BJ (cell line): ENCODE measurements at regions not wholly inside any gene's neighbourhood (a gene's known extent, or its start where the extent isn't known, plus 50 kb on each side); places are given as distances from the start of the nearest gene placed in this dataset.

Source experiments
- CTCF ChIA-PET: fragments of 350-600 bp; formaldehyde crosslinking; extraction: SDS; loops from one replicate; lab custom pipeline; 2021; ENCODE audit warnings: antibody characterized with exemption, inconsistent platforms; lab: Yijun Ruan, JAX
- POLR2A ChIA-PET: fragments of 300-600 bp; sonication (Branson Sonifier 250); formaldehyde crosslinking; extraction: SDS; loops from one replicate; lab custom pipeline; 2021; ENCODE audit warnings: antibody characterized with exemption; lab: Charles Lee
- DNase-seq: peaks from one replicate; pipeline ENCODE4 v3.0.0-alpha.2; 2011; ENCODE audit warnings: low read depth
- H3K27me3 ChIP-seq: 2 replicates; pipeline ENCODE4 v1.6.0; 2011; ENCODE audit warnings: low read length; ENCODE audit not compliant: control insufficient read depth, insufficient read depth
- H3K36me3 ChIP-seq: 2 replicates; pipeline ENCODE4 v1.5.1; 2011; ENCODE audit warnings: low read length; ENCODE audit not compliant: control insufficient read depth, insufficient read depth
- H3K4me3 ChIP-seq: 2 replicates; pipeline ENCODE4 v1.5.1; 2011; ENCODE audit warnings: low read depth, mild to moderate bottlenecking, control low read depth, low read length
- TF ChIP-seq, protein P1 (sequence below): IDR thresholded peaks from 2 replicates; pipeline ENCODE4 v1.5.1; 2011; ENCODE audit warnings: low read depth, mild to moderate bottlenecking, control low read depth, inconsistent platforms, low read length, moderate library complexity; ENCODE audit not compliant: insufficient read depth

- TF ChIP-seq, protein P1, sequence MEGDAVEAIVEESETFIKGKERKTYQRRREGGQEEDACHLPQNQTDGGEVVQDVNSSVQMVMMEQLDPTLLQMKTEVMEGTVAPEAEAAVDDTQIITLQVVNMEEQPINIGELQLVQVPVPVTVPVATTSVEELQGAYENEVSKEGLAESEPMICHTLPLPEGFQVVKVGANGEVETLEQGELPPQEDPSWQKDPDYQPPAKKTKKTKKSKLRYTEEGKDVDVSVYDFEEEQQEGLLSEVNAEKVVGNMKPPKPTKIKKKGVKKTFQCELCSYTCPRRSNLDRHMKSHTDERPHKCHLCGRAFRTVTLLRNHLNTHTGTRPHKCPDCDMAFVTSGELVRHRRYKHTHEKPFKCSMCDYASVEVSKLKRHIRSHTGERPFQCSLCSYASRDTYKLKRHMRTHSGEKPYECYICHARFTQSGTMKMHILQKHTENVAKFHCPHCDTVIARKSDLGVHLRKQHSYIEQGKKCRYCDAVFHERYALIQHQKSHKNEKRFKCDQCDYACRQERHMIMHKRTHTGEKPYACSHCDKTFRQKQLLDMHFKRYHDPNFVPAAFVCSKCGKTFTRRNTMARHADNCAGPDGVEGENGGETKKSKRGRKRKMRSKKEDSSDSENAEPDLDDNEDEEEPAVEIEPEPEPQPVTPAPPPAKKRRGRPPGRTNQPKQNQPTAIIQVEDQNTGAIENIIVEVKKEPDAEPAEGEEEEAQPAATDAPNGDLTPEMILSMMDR: no peak
- CTCF ChIA-PET: no interaction called here
- H3K36me3 ChIP-seq: no peaks in the 10 kb centered on the region
- no peak overlapping the region for H3K4me3 ChIP-seq
- POLR2A ChIA-PET: no interaction called here
- DNase-seq: no peak
- H3K27me3 ChIP-seq: no peaks in the 10 kb centered on the region
Measured at GRCh38 chr20:52589251-52589812, 382.8 kb upstream of the TSHZ2 start.

GRCh38 chr20:52586660-52587059 lies 385.5 kb upstream of the TSHZ2 start:
- no peaks in the 10 kb centered on the region for H3K36me3 ChIP-seq
- no peak for DNase-seq
- no peaks in the 10 kb centered on the region for H3K27me3 ChIP-seq
- TF ChIP-seq, protein P1: no peak
- H3K4me3 ChIP-seq: no peak overlapping the region
- ChIA-PET CTCF (no interaction called here), POLR2A (no interaction called here)

DNA sequence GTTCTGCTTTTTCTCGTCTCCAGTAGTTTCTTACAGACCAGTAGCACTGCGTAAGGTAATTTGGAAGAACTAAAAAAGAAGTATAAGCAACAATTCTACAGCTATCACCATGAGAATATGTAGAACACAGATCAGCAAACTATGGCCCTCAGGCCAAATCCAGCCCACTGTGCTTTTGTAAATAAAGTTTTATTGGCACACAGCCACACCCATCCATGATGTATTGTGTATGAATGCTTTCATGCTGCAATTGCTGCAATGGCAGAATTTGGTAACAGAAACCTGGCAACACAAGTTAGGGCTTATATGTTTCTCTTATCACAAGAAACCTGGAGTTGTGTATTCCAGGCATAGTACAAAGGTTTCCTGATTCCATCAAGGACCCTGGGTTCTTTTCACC lies 386.8 kb upstream of the TSHZ2 start:
- DNase-seq: no peak
- H3K36me3 ChIP-seq: no peaks in the 10 kb centered on the region
- POLR2A ChIA-PET: no interaction called here
- H3K27me3 ChIP-seq: no peaks in the 10 kb centered on the region
- CTCF ChIA-PET: no interaction called here
- no peak overlapping the region for H3K4me3 ChIP-seq
- TF ChIP-seq, protein P1: no peak

DNA sequence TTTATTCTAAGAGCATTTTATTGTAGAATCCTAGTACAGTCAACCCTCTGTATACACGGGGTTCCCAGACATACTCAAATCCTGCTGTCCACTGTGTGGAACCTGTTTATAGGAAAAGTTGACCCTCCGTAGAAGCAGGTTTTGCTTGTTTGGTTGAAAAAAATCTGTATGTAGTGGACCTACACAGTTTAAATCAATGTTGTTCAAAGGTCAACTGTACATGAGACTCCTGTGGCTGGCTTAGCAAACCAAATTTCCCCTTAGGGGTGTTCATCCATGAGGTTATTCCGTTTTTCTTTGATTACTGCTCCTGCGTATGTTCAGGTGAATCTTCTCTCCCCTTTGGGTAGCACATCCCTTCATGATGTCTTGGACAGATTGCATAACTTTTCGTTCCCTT lies 387.0 kb upstream of the ZFP64 start:
- H3K36me3 ChIP-seq: no peaks in the 10 kb centered on the region
- DNase-seq: no peak
- no peak overlapping the region for H3K4me3 ChIP-seq
- ChIA-PET POLR2A (no interaction called here), CTCF (no interaction called here)
- TF ChIP-seq, protein P1: no peak
- no peaks in the 10 kb centered on the region for H3K27me3 ChIP-seq

DNA sequence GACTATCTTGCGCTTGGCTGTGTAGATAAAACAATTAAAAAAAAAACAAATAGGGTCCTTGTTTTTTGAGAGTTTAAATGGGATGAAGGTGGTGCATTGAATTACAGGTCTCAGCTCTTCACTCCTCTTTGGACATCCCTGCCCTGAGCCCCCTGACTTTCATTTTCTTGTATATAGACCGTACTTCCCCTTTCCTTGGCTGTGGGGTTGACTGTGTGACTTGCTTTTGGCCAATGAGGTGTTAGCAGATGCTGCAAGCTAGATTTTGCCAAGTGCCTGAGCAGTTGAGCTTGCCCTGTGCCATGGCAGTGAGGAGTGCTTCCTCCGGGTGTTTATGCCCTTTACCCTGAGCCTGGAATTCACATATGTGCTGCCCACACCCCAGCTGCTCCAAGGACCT lies 386.1 kb upstream of the ZFP64 start:
- TF ChIP-seq, protein P1: no peak
- CTCF ChIA-PET: no interaction called here
- Histone ChIP-seq H3K4me3 (no peak overlapping the region), H3K36me3 (no peaks in the 10 kb centered on the region), H3K27me3 (no peaks in the 10 kb centered on the region)
- no peak for DNase-seq
- POLR2A ChIA-PET: no interaction called here
